HUES6 (cell line): ENCODE measurements at regions not wholly inside any gene's neighbourhood (a gene's known extent, or its start where the extent isn't known, plus 50 kb on each side); places are given as distances from the start of the nearest gene placed in this dataset.

Source experiments
- H3K27ac ChIP-seq: 2 replicates; pipeline ENCODE4 v1.7.0; 2013; ENCODE audit warnings: low read depth, mild to moderate bottlenecking, low read length, inconsistent platforms
- H3K27me3 ChIP-seq: 2 replicates; pipeline ENCODE4 v1.6.1; 2013; ENCODE audit warnings: low read length; ENCODE audit not compliant: control insufficient read depth, insufficient read depth
- H3K36me3 ChIP-seq: 2 replicates; pipeline ENCODE4 v1.6.1; 2013; ENCODE audit warnings: low read length; ENCODE audit not compliant: control insufficient read depth, insufficient read depth
- H3K4me1 ChIP-seq: 2 replicates; pipeline ENCODE4 v1.6.1; 2013; ENCODE audit warnings: low read length; ENCODE audit not compliant: control insufficient read depth, insufficient read depth
- H3K4me3 ChIP-seq: 2 replicates; pipeline ENCODE4 v1.5.1; 2013; ENCODE audit warnings: low read depth, low read length
- H3K9ac ChIP-seq: one replicate; pipeline ENCODE4 v1.6.1; 2013; ENCODE audit warnings: mild to moderate bottlenecking, low read length
- H3K9me3 ChIP-seq: 2 replicates; pipeline ENCODE4 v1.6.1; 2013; ENCODE audit warnings: low read depth, low read length; ENCODE audit not compliant: control insufficient read depth, insufficient read depth

DNA sequence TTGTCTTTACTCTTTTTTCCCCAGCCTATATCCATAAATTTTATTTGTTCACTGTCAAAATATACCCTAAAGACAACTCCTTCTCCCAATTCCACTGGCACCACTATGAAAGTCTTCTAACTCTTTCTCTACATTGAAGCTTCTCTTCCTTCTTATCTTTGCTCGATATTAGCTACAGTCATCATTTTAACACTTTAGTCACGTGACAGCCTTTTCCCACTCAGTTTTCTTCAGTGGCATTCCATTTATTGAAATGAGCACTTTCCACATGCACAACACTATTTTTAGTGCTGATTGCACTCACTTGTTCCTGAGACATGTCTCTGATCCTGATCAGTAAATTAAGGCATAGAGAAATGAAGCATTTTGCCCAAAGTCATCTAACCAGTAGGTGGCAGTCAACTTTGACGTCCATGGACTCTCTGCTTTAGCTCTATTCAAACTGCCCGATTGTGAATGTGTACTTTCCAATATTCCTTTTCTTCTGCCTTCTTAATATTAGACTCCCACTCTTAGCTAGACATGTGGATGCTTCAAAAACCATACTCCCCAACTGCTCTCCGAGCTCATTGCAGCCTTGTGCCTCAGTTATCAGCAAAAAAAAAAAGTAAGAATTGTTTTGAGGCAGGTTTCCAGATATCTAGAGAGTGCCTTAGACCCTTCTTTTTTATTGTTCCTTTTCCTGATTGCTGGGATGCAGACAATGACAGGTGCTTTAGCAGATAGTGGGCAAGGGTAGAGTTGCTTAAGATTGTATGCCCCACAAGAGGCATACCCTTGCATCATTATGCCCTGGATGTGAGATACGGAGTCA, 394.4 kb upstream of the ADGRL3 start:
- Histone ChIP-seq H3K36me3 (no peaks in the 10 kb centered on the region), H3K9me3 (no peaks in the 10 kb centered on the region), H3K27ac (no peak overlapping the region), H3K4me3 (no peak overlapping the region), H3K9ac (no peak overlapping the region), H3K4me1 (no peaks in the 10 kb centered on the region), H3K27me3 (no peaks in the 10 kb centered on the region)

DNA sequence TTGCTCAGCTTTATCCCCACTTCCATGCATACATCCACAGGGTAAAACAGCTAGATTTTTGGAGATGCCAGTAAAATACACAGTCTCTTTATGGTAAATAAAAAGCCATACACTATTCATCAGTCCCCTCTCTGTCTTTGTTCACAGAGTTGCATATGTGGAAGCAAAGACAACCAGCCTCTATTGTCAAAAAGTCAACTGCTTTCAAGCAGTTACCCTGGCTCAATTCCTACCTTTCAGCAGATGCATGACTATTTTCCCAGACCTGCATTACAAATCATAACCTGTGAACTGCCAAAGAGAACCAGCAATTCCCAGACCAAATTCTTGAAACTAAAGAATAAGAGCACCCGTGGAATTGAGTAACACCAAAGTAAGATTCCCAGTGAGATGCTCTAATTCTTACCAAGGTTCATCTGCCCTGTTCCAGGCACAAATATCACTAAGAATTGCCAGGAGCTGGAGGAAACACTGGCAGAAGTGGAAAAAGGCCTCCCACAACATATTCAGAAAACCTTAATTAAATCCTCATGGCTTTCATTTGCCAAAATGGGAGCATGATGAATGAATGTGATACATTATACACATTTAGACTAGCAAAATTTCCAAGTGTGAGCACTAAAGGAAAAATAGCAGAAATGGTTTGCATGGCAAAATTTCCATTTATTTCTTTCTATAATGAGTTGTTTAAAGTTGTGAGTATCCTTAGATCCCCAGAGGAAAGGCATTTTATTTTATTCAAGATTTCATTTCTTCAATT, 391.2 kb upstream of the ADGRL3 start:
- no peaks in the 10 kb centered on the region for H3K4me1 ChIP-seq
- H3K27ac ChIP-seq: no peak overlapping the region
- no peaks in the 10 kb centered on the region for H3K36me3 ChIP-seq
- no peak overlapping the region for H3K9ac ChIP-seq
- H3K27me3 ChIP-seq: no peaks in the 10 kb centered on the region
- H3K9me3 ChIP-seq: no peaks in the 10 kb centered on the region
- no peak overlapping the region for H3K4me3 ChIP-seq

DNA sequence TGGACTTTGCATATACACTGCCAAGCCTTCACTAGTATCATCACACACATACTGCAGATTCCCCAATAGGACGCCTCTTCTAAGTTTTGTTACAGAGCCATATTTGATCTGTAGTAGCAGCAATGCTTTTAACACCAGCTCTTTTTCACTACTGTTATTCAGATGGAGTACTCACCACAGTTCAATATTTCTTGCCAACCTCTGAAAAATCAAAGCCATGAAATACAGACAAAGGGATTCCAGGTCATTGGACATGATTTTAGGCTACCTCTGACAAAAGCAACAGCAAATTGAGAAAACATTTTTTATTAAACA, 390.7 kb upstream of the ADGRL3 start:
- Histone ChIP-seq H3K9me3 (no peaks in the 10 kb centered on the region), H3K36me3 (no peaks in the 10 kb centered on the region), H3K27me3 (no peaks in the 10 kb centered on the region), H3K4me3 (no peak overlapping the region), H3K4me1 (no peaks in the 10 kb centered on the region), H3K9ac (no peak overlapping the region), H3K27ac (no peak overlapping the region)

DNA sequence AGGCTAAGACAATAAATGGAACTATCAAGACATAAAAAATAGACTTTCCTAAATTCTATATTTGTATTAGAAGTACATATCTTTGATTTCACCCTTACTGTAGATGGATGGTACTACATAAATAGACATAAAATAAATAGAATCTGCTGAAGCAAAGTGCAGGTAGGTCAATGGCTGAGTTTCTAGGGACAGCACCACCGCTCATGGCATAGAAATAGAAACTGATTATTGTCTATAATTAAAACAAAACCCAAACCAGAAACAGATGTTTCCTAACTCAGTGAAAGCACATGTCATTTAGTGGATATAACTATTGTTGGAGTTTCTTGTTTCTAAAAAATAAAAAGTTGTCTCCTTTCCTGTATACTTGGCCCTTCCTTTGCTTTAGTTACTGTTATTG, 387.3 kb upstream of the ADGRL3 start:
- Histone ChIP-seq H3K4me1 (no peaks in the 10 kb centered on the region), H3K9ac (no peak overlapping the region), H3K9me3 (no peaks in the 10 kb centered on the region), H3K4me3 (no peak overlapping the region), H3K27ac (no peak overlapping the region), H3K36me3 (no peaks in the 10 kb centered on the region), H3K27me3 (no peaks in the 10 kb centered on the region)

DNA sequence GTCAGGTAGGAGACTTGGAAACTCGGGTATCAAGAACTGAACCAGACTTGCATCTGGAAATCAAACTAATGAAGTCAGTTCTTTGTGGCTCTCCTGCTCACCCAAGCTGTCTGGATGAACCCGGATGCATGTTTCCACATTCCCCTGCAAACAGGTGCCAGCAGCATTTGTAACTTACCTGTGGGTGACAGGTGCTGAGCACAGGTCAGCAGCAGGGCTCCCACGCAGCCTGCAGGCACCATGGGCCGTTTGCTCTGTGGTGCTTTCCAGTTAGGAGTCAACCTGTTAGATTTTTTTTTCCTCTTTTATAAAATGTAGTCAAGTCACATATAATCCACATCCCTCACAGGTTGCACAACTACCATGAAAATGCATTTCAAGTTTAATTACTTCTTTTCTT, 385.6 kb upstream of the ADGRL3 start:
- H3K9me3 ChIP-seq: no peaks in the 10 kb centered on the region
- no peaks in the 10 kb centered on the region for H3K27me3 ChIP-seq
- no peak overlapping the region for H3K4me3 ChIP-seq
- H3K36me3 ChIP-seq: no peaks in the 10 kb centered on the region
- no peak overlapping the region for H3K9ac ChIP-seq
- H3K4me1 ChIP-seq: no peaks in the 10 kb centered on the region
- H3K27ac ChIP-seq: no peak overlapping the region

DNA sequence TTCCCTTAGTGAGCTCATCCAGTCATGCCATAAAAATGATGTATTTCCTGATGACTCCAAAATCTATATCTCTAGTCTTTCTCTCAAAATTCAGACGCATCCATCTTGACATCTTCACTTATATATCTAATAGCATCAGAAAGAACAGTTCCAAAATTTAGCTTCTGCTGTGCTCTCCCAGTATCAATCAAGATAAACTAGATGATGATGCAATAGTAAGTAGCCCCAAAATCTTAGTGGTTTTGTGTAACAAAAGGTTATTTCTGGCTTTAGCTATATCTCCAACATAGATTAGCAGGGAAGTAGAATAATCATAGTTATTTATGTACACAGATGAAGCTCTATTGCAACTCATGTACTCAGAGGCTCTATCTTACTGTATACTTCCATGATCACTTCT, 382.5 kb upstream of the ADGRL3 start:
- Histone ChIP-seq H3K9ac (no peak overlapping the region), H3K27me3 (no peaks in the 10 kb centered on the region), H3K4me3 (no peak overlapping the region), H3K36me3 (no peaks in the 10 kb centered on the region), H3K27ac (no peak overlapping the region), H3K9me3 (no peaks in the 10 kb centered on the region), H3K4me1 (no peaks in the 10 kb centered on the region)

DNA sequence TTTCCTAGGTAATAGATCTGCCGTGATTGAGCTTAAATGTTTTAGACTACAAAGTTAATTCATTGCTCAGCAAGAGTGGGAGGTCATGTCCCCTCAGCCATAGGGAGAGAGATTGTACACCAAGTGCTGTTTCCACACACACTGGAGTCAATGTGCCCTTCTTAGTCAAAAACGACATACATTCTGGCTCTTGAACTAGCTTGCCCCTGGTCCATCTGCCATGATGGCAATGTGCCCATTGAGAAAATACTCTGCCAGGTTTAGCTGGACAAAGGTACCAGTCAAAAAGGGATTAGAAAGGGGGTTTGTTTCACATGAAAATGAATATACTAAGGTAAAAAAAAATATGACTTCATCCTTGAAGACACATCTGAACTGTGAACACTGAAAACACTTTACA, 377.1 kb upstream of the ADGRL3 start:
- Histone ChIP-seq H3K9ac (no peak overlapping the region), H3K4me3 (no peak overlapping the region), H3K9me3 (no peaks in the 10 kb centered on the region), H3K27me3 (no peaks in the 10 kb centered on the region), H3K4me1 (no peaks in the 10 kb centered on the region), H3K36me3 (no peaks in the 10 kb centered on the region), H3K27ac (no peak overlapping the region)

DNA sequence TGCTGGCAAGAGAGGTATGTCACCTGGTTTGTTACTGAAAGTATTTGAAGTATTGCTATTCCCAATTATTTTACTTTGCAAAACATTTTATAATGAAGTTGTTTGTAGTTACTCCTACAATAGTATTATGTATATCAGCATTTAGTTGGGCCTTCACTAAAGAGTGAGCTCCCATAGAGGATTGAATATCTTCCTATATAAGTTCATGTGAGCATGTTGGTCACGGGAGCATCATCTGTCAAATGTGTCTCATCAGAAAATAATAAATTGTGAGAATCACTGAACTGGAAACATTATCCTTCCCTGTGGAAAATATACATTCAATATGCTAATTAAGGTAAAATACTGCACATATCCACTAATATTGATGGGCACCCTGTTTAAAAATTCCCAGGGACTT, 360.1 kb upstream of the ADGRL3 start:
- H3K4me3 ChIP-seq: no peak overlapping the region
- H3K27me3 ChIP-seq: no peaks in the 10 kb centered on the region
- H3K36me3 ChIP-seq: no peaks in the 10 kb centered on the region
- H3K4me1 ChIP-seq: peaks cover 5% of the 10 kb centered on the region; the same call in 1 of the 2 replicates
- no peak overlapping the region for H3K9ac ChIP-seq
- no peak overlapping the region for H3K27ac ChIP-seq
- H3K9me3 ChIP-seq: no peaks in the 10 kb centered on the region

DNA sequence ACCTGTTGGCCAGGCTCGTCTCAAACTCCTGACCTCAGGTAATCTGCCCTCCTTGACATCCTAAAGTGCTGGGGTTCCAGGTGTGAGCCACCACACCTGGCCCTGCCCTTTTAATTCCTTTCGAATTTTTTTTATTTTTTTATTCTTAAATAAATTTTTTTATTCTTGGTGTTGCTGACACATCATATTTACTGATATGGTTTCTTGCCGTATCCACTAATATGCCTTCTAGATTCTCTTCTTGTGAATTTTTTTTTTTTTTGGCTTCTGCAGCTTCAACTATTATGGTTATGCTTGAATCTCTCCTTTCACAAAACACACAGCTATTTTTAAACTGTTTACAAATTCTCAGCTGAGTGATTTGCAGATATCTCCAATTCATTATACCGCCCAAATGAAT, 353.4 kb upstream of the ADGRL3 start:
- no peak overlapping the region for H3K4me3 ChIP-seq

DNA sequence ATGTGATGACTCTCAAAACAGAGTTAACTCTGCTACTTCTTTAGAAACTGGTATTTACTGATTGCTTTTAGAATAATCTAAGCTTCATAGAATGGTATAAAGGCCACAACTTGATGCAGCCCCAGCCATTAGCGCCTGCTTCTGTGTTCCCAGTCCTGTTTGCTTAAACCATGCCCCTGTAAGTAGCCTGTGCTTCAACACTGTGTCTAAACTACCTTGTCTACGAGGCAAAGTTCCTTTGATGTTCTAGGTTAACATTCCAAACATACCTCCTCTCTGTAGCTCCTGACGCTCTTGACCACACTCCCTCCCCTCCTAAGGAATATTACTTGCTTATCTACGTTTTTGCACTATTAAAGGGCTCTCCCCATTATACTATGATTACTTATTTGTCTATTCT, 352.5 kb upstream of the ADGRL3 start:
- no peak overlapping the region for H3K27ac ChIP-seq

More for the DNA sequence above, 353.4 kb upstream of the ADGRL3 start:
- no peaks in the 10 kb centered on the region for H3K36me3 ChIP-seq
- H3K27ac ChIP-seq: no peak overlapping the region
- H3K4me1 ChIP-seq: no peaks in the 10 kb centered on the region
- H3K9me3 ChIP-seq: no peaks in the 10 kb centered on the region
- H3K9ac ChIP-seq: no peak overlapping the region
- no peaks in the 10 kb centered on the region for H3K27me3 ChIP-seq

DNA sequence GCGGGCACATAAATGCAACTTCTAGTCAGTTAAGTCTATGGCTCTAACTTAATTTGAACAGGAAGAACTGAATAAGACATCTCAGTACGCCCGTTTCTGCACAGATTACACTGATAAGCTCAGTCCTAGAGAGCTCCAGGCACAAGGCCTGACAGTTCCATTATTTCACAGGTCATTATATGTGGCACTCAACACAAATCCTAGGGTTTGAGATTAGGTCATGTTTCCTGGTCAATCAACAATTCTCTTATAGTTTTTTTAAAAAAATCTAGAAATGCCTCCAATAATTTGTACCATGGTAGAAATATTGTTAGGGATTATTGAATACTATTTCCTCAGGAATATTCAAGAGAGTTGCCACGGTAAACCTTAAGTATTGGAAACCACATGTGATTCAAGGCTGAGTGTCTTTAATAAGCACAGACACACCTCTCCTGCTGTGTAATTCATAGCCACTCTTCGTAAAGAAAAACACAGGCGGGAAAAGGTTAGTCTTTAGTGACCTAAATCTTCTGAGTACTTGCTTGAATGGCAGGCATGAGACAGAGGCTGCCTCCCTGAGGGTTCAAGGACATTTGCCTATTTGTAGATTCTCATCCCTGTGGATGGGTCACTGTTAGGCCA, 342.9 kb upstream of the ADGRL3 start:
- no peaks in the 10 kb centered on the region for H3K9me3 ChIP-seq
- no peaks in the 10 kb centered on the region for H3K27me3 ChIP-seq
- H3K4me3 ChIP-seq: no peak overlapping the region
- H3K36me3 ChIP-seq: no peaks in the 10 kb centered on the region
- no peak overlapping the region for H3K27ac ChIP-seq
- H3K9ac ChIP-seq: no peak overlapping the region
- no peaks in the 10 kb centered on the region for H3K4me1 ChIP-seq

More for the DNA sequence above, 352.5 kb upstream of the ADGRL3 start:
- H3K9ac ChIP-seq: no peak overlapping the region
- H3K4me1 ChIP-seq: no peaks in the 10 kb centered on the region
- H3K9me3 ChIP-seq: no peaks in the 10 kb centered on the region
- H3K27me3 ChIP-seq: no peaks in the 10 kb centered on the region
- H3K36me3 ChIP-seq: no peaks in the 10 kb centered on the region
- no peak overlapping the region for H3K4me3 ChIP-seq
